GM13976 (cell line): ENCODE measurements at regions not wholly inside any gene's neighbourhood (a gene's known extent, or its start where the extent isn't known, plus 50 kb on each side); places are given as distances from the start of the nearest gene placed in this dataset.
"Not testable (repeated sequence)": the region's sequence is repeated elsewhere in the genome, so short reads cannot be mapped to it uniquely, and the experiment has no call there.

Experiments
- DNase-seq: peaks from one replicate; pipeline ENCODE4 v3.0.0; 2012; ENCODE audit warnings: low spot score
- CTCF ChIP-seq: IDR thresholded peaks from 2 replicates; pipeline ENCODE4 v1.5.1; 2012; ENCODE audit warnings: borderline replicate concordance, mild to moderate bottlenecking; ENCODE audit not compliant: insufficient read depth; ENCODE audit errors: extremely low read depth, missing control alignments, control extremely low read depth
- in situ Hi-C: fragments of 300-500 bp; cut with MboI; formaldehyde crosslinking; loops from one replicate; pipeline ENCODE4 v1.12.0; 2022; ENCODE audit warnings: low sequenced_read_pairs, mixed read lengths, inconsistent platforms; ENCODE audit not compliant: unreplicated experiment

DNA sequence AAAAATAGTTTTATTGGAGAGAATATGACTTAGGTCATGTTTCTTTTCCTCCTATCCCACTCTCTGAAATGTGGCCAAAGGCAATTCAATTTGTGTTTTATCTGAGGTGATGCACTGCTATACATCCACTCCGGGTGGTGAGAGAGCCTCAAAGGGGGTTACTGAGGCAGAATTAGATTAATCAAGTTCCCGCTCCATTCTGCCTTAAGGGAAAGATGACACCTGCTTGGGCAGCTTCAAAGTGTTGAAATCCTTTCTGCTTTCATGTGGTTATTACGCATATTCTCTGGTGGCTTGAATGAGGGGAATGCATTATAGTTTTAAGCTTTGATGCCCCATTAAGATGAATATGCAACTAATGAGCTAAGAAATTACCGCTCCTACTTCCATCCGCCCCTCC is 213.0 kb upstream of the TMEFF2 start:
- TF ChIP-seq CTCF = no peak
- no peak for DNase-seq
- in situ Hi-C loops = no loop called here

DNA sequence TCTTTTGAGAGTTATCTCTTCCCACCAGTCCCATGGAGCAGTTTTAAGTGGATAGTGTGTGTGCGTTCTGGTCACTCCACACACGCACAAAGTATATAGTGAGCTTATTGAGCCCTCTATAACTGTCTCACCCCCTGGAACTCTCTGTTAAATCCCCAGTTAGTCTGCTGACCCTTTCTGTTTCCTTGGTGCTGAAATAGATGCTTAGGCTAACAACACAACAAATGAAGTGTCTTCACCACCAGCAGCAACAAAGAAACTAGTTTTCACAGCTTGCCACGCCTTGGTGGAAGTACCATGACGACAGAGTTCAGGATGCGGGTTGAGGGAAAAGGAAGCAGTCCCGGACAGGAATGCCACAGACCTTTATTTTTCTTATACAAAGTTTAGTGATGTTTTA is 203.5 kb upstream of the TMEFF2 start:
- no peak for TF ChIP-seq CTCF
- in situ Hi-C loops = no loop called here
- no peak for DNase-seq

DNA sequence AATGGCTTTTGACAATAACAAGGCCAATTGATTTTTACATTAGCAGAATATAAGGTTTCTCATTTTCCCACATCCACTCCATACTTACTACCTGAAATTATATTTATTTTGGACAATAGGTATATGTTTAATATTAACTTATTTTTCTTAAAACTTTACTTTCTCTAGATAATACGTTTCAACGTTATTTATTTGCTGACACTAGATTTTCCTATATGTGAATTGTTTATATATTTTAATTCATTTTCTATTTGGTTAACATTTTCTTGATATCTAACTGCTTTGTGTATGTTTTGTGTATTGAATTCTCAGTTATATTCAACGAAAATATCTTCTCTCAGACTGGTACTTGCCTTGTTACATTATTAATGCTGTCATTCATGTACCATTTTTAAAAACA is 199.9 kb upstream of the TMEFF2 start:
- no peak for TF ChIP-seq CTCF
- DNase-seq = no peak
- in situ Hi-C loops = no loop called here

DNA sequence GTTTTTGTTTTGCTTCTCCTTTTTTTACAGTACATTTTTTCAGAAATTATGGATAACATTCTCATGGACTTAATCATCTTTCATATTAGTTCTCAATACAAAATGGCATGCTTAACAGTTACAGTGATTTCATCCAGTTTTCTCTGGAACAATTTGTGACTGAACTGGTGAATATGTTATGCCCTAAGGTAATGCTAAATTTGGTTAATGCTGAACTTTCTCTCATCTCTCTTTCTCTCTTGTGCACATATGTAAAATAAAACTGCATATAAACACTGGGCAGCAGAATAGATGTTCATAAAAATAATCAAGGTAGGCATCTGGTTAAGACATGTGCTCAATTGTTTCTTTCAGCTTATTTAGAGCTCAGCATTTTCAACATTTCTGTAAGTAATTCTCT is 196.3 kb upstream of the TMEFF2 start:
- in situ Hi-C loops = no loop called here
- no peak for DNase-seq
- TF ChIP-seq CTCF = no peak

GRCh38 chr2:192390401-192390800 is 195.7 kb upstream of the TMEFF2 start:
- DNase-seq = no peak
- in situ Hi-C loops = no loop called here
- no peak for TF ChIP-seq CTCF

DNA sequence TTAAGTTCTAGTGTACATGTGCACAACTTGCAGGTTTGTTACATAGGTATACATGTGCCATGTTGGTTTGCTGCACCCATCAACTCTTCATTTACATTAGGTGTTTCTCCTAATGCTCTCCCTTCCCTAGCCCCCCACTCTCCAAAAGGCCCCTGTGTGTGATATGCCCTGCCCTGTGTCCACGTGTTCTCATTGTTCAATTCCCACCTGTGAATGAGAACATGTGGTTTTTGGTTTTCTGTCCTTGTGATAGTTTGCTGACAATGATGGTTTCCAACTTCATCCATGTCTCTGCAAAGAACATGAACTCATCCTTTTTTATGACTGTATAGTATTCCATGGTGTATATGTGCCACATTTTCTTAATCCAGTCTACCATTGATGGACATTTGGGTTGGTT is 189.5 kb upstream of the TMEFF2 start:
- DNase-seq, in situ Hi-C loops: not testable (repeated sequence)

- in situ Hi-C loops = no loop called here
- no peak for TF ChIP-seq CTCF
- DNase-seq = no peak
These were observed 186.3 kb upstream of the TMEFF2 start for GRCh38 chr2:192381082-192381481.
